OCI-LY3 (cell line): ENCODE measurements at regions not wholly inside any gene's neighbourhood (a gene's known extent, or its start where the extent isn't known, plus 50 kb on each side); places are given as distances from the start of the nearest gene placed in this dataset.

Source experiments
- H2AFZ ChIP-seq: fragments of 200-600, 300-600 bp; shearing (Covaris generic); 2 replicates; pipeline ENCODE4 v1.6.0; 2014; ENCODE audit warnings: antibody characterized with exemption, low read depth, low read length
- H3K27ac ChIP-seq: fragments of 200-600, 300-600 bp; sonication (generic); 2 replicates; pipeline ENCODE4 v1.5.1; 2014; ENCODE audit warnings: mild to moderate bottlenecking, low read length, moderate library complexity, mixed read lengths
- H3K27me3 ChIP-seq: fragments of 200-600, 300-600 bp; sonication (generic); 2 replicates; pipeline ENCODE4 v1.6.1; 2014; ENCODE audit warnings: low read depth, low read length, mixed read lengths
- H3K36me3 ChIP-seq: fragments of 200-600, 300-600 bp; sonication (generic); replicated peaks from 2 replicates; pipeline ENCODE3; 2014; ENCODE audit warnings: low read depth, low read length, mixed read lengths
- H3K4me1 ChIP-seq: fragments of 300-600, 200-600 bp; sonication (generic); 2 replicates; pipeline ENCODE4 v1.6.1; 2014; ENCODE audit warnings: low read length, mixed read lengths
- H3K4me2 ChIP-seq: fragments of 200-600, 300-600 bp; sonication (generic); 2 replicates; pipeline ENCODE4 v1.6.1; 2014; ENCODE audit warnings: low read length, mixed read lengths
- H3K4me3 ChIP-seq: fragments of 300-600, 200-600 bp; sonication (generic); 2 replicates; pipeline ENCODE4 v1.5.1; 2014; ENCODE audit warnings: antibody characterized with exemption, mild to moderate bottlenecking, low read length, moderate library complexity
- H3K79me2 ChIP-seq: fragments of 300-600, 200-600 bp; shearing (Covaris generic); 2 replicates; pipeline ENCODE4 v1.6.1; 2014; ENCODE audit warnings: mild to moderate bottlenecking, low read length, mixed read lengths
- H3K9ac ChIP-seq: fragments of 300-600, 200-600 bp; shearing (Covaris generic); 2 replicates; pipeline ENCODE4 v1.6.0; 2014; ENCODE audit warnings: mild to moderate bottlenecking, low read length, moderate library complexity
- H3K9me3 ChIP-seq: fragments of 200-600, 300-600 bp; shearing (Covaris generic); 2 replicates; pipeline ENCODE4 v1.6.1; 2014; ENCODE audit warnings: low read length, mixed read lengths; ENCODE audit not compliant: insufficient read depth
- H4K20me1 ChIP-seq: fragments of 200-600, 300-600 bp; sonication (generic); 2 replicates; pipeline ENCODE4 v1.6.1; 2016; ENCODE audit warnings: low read length, mixed read lengths; ENCODE audit not compliant: insufficient read depth
- CTCF ChIP-seq: fragments of 200-600, 300-600 bp; sonication (generic); IDR thresholded peaks from 2 replicates; pipeline ENCODE4 v1.5.1; 2014; ENCODE audit warnings: antibody characterized with exemption, low read length, low read depth
- EZH2phosphoT487 ChIP-seq: fragments of 200-600 bp; shearing (Covaris generic); IDR thresholded peaks from 2 replicates; pipeline ENCODE4 v1.6.1; 2018; ENCODE audit warnings: antibody characterized with exemption, mixed run types, low read depth

GRCh38 chr10:28845009-28845682, 167.8 kb downstream of the BAMBI start:
- Histone ChIP-seq H2AFZ (no peak overlapping the region), H3K79me2 (no peaks in the 10 kb centered on the region), H3K4me2 (no peak overlapping the region), H3K9ac (no peak overlapping the region), H4K20me1 (no peaks in the 10 kb centered on the region), H3K4me1 (no peaks in the 10 kb centered on the region), H3K36me3 (no peaks in the 10 kb centered on the region), H3K9me3 (no peaks in the 10 kb centered on the region), H3K27me3 (no peaks in the 10 kb centered on the region), H3K27ac (no peak overlapping the region), H3K4me3 (no peak overlapping the region)
- TF ChIP-seq CTCF (no peak), EZH2phosphoT487 (no peak)

- Histone ChIP-seq H3K4me3 (no peak overlapping the region), H3K27ac (no peak overlapping the region), H3K4me2 (no peak overlapping the region), H3K79me2 (no peaks in the 10 kb centered on the region), H3K27me3 (peaks cover 12% of the 10 kb centered on the region), H3K9me3 (no peaks in the 10 kb centered on the region), H3K9ac (no peak overlapping the region), H2AFZ (no peak overlapping the region), H3K4me1 (no peaks in the 10 kb centered on the region), H4K20me1 (no peaks in the 10 kb centered on the region), H3K36me3 (no peaks in the 10 kb centered on the region)
- TF ChIP-seq EZH2phosphoT487 (no peak), CTCF (no peak)
Measured at GRCh38 chr10:28849309-28849708, 172.0 kb downstream of the BAMBI start.

- no peak overlapping the region for H3K4me3 ChIP-seq
- H3K27me3 ChIP-seq, result peaks cover 12% of the 10 kb centered on the region
- TF ChIP-seq CTCF, result no peak
- TF ChIP-seq EZH2phosphoT487, result no peak
- no peak overlapping the region for H3K27ac ChIP-seq
- no peak overlapping the region for H2AFZ ChIP-seq
- no peaks in the 10 kb centered on the region for H3K79me2 ChIP-seq
- H4K20me1 ChIP-seq, result no peaks in the 10 kb centered on the region
- no peaks in the 10 kb centered on the region for H3K4me1 ChIP-seq
- H3K4me2 ChIP-seq, result no peak overlapping the region
- H3K36me3 ChIP-seq, result no peaks in the 10 kb centered on the region
- no peak overlapping the region for H3K9ac ChIP-seq
- H3K9me3 ChIP-seq, result no peaks in the 10 kb centered on the region
Measured at GRCh38 chr10:28849821-28850220, 172.5 kb downstream of the BAMBI start.

GRCh38 chr10:28850784-28851183, 173.5 kb downstream of the BAMBI start:
- Histone ChIP-seq H3K4me3 (no peak overlapping the region), H4K20me1 (no peaks in the 10 kb centered on the region), H3K36me3 (no peaks in the 10 kb centered on the region), H3K27me3 (peaks cover 12% of the 10 kb centered on the region), H3K4me1 (no peaks in the 10 kb centered on the region), H3K9ac (no peak overlapping the region), H3K4me2 (no peak overlapping the region), H2AFZ (no peak overlapping the region), H3K9me3 (no peaks in the 10 kb centered on the region), H3K27ac (no peak overlapping the region), H3K79me2 (no peaks in the 10 kb centered on the region)
- TF ChIP-seq EZH2phosphoT487 (no peak), CTCF (no peak)
